H9 (cell line): ENCODE measurements at regions not wholly inside any gene's neighbourhood (a gene's known extent, or its start where the extent isn't known, plus 50 kb on each side); places are given as distances from the start of the nearest gene placed in this dataset.

ENCODE experiments used
- DNase-seq: peaks from one replicate; pipeline ENCODE4 v3.0.0-alpha.2; 2017
- H2AFZ ChIP-seq: one replicate; pipeline ENCODE4 v1.6.1; 2013; ENCODE audit warnings: mild to moderate bottlenecking, low read length, control low read depth, moderate library complexity
- H2AK5ac ChIP-seq: 2 replicates; pipeline ENCODE4 v1.6.1; 2013; ENCODE audit warnings: low read length, control low read depth, mixed read lengths; ENCODE audit not compliant: insufficient read length
- H2BK120ac ChIP-seq: one replicate; pipeline ENCODE4 v1.6.1; 2013; ENCODE audit warnings: low read depth, mild to moderate bottlenecking, low read length, control low read depth, inconsistent platforms; ENCODE audit not compliant: poor library complexity, severe bottlenecking
- H2BK12ac ChIP-seq: 2 replicates; pipeline ENCODE4 v1.6.1; 2013; ENCODE audit warnings: low read length, control low read depth, mixed read lengths, low read depth; ENCODE audit not compliant: insufficient read length
- H2BK15ac ChIP-seq: 2 replicates; pipeline ENCODE4 v1.6.1; 2013; ENCODE audit warnings: low read depth, low read length, control low read depth
- H2BK20ac ChIP-seq: one replicate; pipeline ENCODE4 v1.6.1; 2013; ENCODE audit warnings: low read depth, mild to moderate bottlenecking, low read length, control low read depth, inconsistent platforms; ENCODE audit not compliant: poor library complexity, severe bottlenecking
- H2BK5ac ChIP-seq: 2 replicates; pipeline ENCODE4 v1.6.1; 2013; ENCODE audit warnings: low read length, control low read depth, mixed read lengths; ENCODE audit not compliant: insufficient read length
- H3K14ac ChIP-seq: 2 replicates; pipeline ENCODE4 v1.6.1; 2013; ENCODE audit warnings: low read length, control low read depth; ENCODE audit not compliant: insufficient read depth
- H3K18ac ChIP-seq: 2 replicates; pipeline ENCODE4 v1.6.1; 2013; ENCODE audit warnings: low read depth, mild to moderate bottlenecking, mixed read lengths, low read length, control low read depth; ENCODE audit not compliant: insufficient read length
- H3K23ac ChIP-seq: 2 replicates; pipeline ENCODE4 v1.6.1; 2013; ENCODE audit warnings: low read length, control low read depth, mixed read lengths, low read depth; ENCODE audit not compliant: insufficient read length
- H3K23me2 ChIP-seq: 2 replicates; pipeline ENCODE4 v1.6.1; 2013; ENCODE audit warnings: low read depth, mild to moderate bottlenecking, mixed read lengths, low read length, control low read depth; ENCODE audit not compliant: insufficient read length, poor library complexity, severe bottlenecking
- H3K27ac ChIP-seq: 2 replicates; pipeline ENCODE4 v1.5.1; 2013; ENCODE audit warnings: low read length, control low read depth, mixed read lengths, low read depth; ENCODE audit not compliant: insufficient read length
- H3K27me3 ChIP-seq: 2 replicates; pipeline ENCODE4 v1.6.1; 2013; ENCODE audit warnings: low read length, control low read depth, inconsistent platforms; ENCODE audit not compliant: insufficient read depth
- H3K4ac ChIP-seq: 2 replicates; pipeline ENCODE4 v1.6.1; 2013; ENCODE audit warnings: low read depth, mild to moderate bottlenecking, control low read depth, inconsistent platforms, low read length, moderate library complexity
- H3K4me1 ChIP-seq: 2 replicates; pipeline ENCODE4 v1.6.1; 2013; ENCODE audit warnings: low read length, control low read depth, inconsistent platforms; ENCODE audit not compliant: insufficient read depth
- H3K4me2 ChIP-seq: 2 replicates; pipeline ENCODE4 v1.6.1; 2013; ENCODE audit warnings: low read length, control low read depth, mixed read lengths; ENCODE audit not compliant: insufficient read length, insufficient read depth
- H3K56ac ChIP-seq: 2 replicates; pipeline ENCODE4 v1.6.1; 2013; ENCODE audit warnings: low read depth, mild to moderate bottlenecking, mixed read lengths, low read length, control low read depth; ENCODE audit not compliant: insufficient read length
- H3K79me1 ChIP-seq: 2 replicates; pipeline ENCODE4 v1.6.1; 2013; ENCODE audit warnings: low read depth, mild to moderate bottlenecking, moderate library complexity, low read length, control low read depth, inconsistent platforms; ENCODE audit not compliant: insufficient read depth, poor library complexity, severe bottlenecking
- H3K79me2 ChIP-seq: 2 replicates; pipeline ENCODE4 v1.6.1; 2013; ENCODE audit warnings: low read length, control low read depth, inconsistent platforms; ENCODE audit not compliant: insufficient read depth
- H3K9ac ChIP-seq: 2 replicates; pipeline ENCODE4 v1.6.1; 2013; ENCODE audit warnings: low read length, control low read depth, mixed read lengths; ENCODE audit not compliant: insufficient read length; ENCODE audit errors: extremely low read depth
- H3K9me3 ChIP-seq: one replicate; pipeline ENCODE4 v1.6.1; 2013; ENCODE audit warnings: low read depth, low read length, inconsistent platforms; ENCODE audit not compliant: control insufficient read depth
- H3T11ph ChIP-seq: one replicate; pipeline ENCODE4 v1.6.1; 2013; ENCODE audit warnings: mild to moderate bottlenecking, low read length, control low read depth, inconsistent platforms
- H4K20me1 ChIP-seq: one replicate; pipeline ENCODE4 v1.6.1; 2013; ENCODE audit not compliant: control insufficient read depth, insufficient read length, insufficient read depth
- H4K5ac ChIP-seq: 2 replicates; pipeline ENCODE4 v1.6.1; 2013; ENCODE audit warnings: low read depth, mild to moderate bottlenecking, mixed read lengths, low read length, control low read depth; ENCODE audit not compliant: insufficient read length
- H4K8ac ChIP-seq: replicated peaks from 2 replicates; pipeline ENCODE4 v1.6.1; 2013; ENCODE audit warnings: low read length, control low read depth, mixed read lengths, low read depth; ENCODE audit not compliant: insufficient read length
- H4K91ac ChIP-seq: 2 replicates; pipeline ENCODE4 v1.6.1; 2013; ENCODE audit warnings: low read depth, mild to moderate bottlenecking, moderate library complexity, mixed read lengths, low read length, control low read depth; ENCODE audit not compliant: insufficient read length
- H3K27ac Mint-ChIP-seq, 3 experiments: 2 replicates in 2 of 3; 3 replicates in 1 of 3; pipeline ENCODE4 v1.8.0; 2020 to 2021; ENCODE audit warnings: mixed read lengths in 3 of 3, mild to moderate bottlenecking in 1 of 3, moderate library complexity in 1 of 3
- H3K27me3 Mint-ChIP-seq: 2 replicates; pipeline ENCODE4 v1.8.0; 2021; ENCODE audit warnings: low read depth, mild to moderate bottlenecking, moderate library complexity, mixed read lengths
- H3K36me3 Mint-ChIP-seq, 3 experiments: 2 replicates in 2 of 3; 3 replicates in 1 of 3; pipeline ENCODE4 v1.8.0; 2020 to 2021; ENCODE audit warnings: low read depth in 3 of 3, mixed read lengths in 3 of 3; ENCODE audit not compliant: insufficient read depth in 1 of 3
- H3K4me1 Mint-ChIP-seq, 2 experiments: 2 replicates each; pipeline ENCODE4 v1.8.0; 2020; ENCODE audit warnings: mixed read lengths in 2 of 2
- H3K4me3 Mint-ChIP-seq, 2 experiments: 2 replicates in 1 of 2; 3 replicates in 1 of 2; pipeline ENCODE4 v1.8.0; 2020 to 2021; ENCODE audit warnings: mild to moderate bottlenecking in 2 of 2, mixed read lengths in 2 of 2, moderate library complexity in 1 of 2
- H3K9me3 Mint-ChIP-seq, 2 experiments: 2 replicates in 1 of 2; 3 replicates in 1 of 2; pipeline ENCODE4 v1.8.0; 2020; ENCODE audit warnings: mild to moderate bottlenecking in 2 of 2, mixed read lengths in 2 of 2, moderate library complexity in 1 of 2
- CTCF ChIP-seq: fragments of 200-600 bp; sonication (generic); conservative IDR thresholded peaks from 3 replicates; pipeline ENCODE4 v1.8.0; 2021; ENCODE audit warnings: antibody characterized with exemption, mild to moderate bottlenecking
- WGBS: extraction: QIAGEN DNeasy Blood & Tissue Kit; methylation state at CpG from one replicate; pipeline ENCODE4 v1.1.7; 2013; ENCODE audit warnings: missing lambda C conversion rate, low lambda C conversion rate, mixed read lengths; ENCODE audit not compliant: insufficient read length; ENCODE audit errors: extremely low coverage; 5-methylcytosine and 5-hydroxymethylcytosine counted together

GRCh38 chr3:76949033-76949432 is 90.9 kb upstream of the ROBO2 start:
- Mint-ChIP-seq H3K27ac (no peak overlapping the region), H3K4me1 (no peaks in the 10 kb centered on the region), H3K36me3 (no peaks in the 10 kb centered on the region), H3K9me3 (peaks cover 0 to 3% of the 10 kb centered on the region in 2 experiments; a peak in 1 of 5 replicates), H3K4me3 (no peak overlapping the region), H3K27me3 (no peaks in the 10 kb centered on the region)
- Histone ChIP-seq H3K4me2 (no peak overlapping the region), H2BK12ac (no peak overlapping the region), H3K4me1 (no peaks in the 10 kb centered on the region), H3K9me3 (no peaks in the 10 kb centered on the region), H4K91ac (no peak overlapping the region), H3K27me3 (no peaks in the 10 kb centered on the region), H2AK5ac (no peak overlapping the region), H4K8ac (no peak overlapping the region), H3K79me2 (no peaks in the 10 kb centered on the region), H4K20me1 (no peaks in the 10 kb centered on the region), H3K27ac (no peak overlapping the region), H3K14ac (no peak overlapping the region), H3K4ac (no peak overlapping the region), H2BK20ac (no peak overlapping the region), H3K79me1 (no peaks in the 10 kb centered on the region), H3K9ac (no peak overlapping the region), H3K18ac (no peak overlapping the region), H2AFZ (no peak overlapping the region), H4K5ac (no peak overlapping the region), H2BK15ac (no peak overlapping the region), H2BK5ac (no peak overlapping the region), H3K23ac (no peak overlapping the region), H2BK120ac (no peak overlapping the region), H3K23me2 (no peaks in the 10 kb centered on the region), H3K56ac (no peak overlapping the region), H3T11ph (no peak overlapping the region)
- TF ChIP-seq CTCF = no peak
- DNase-seq = no peak
- no CpG with 5 or more reads among the region's 3 CpGs for whole genome bisulfite sequencing
